C4-2B (cell line): ENCODE measurements at regions not wholly inside any gene's neighbourhood (a gene's known extent, or its start where the extent isn't known, plus 50 kb on each side); places are given as distances from the start of the nearest gene placed in this dataset.

Experiments
- H3K27ac ChIP-seq: fragments of 450-650 bp; 2 replicates; pipeline ENCODE4 v1.5.1; 2017
- ZFX ChIP-seq: fragments of 450-650 bp; IDR thresholded peaks from 2 replicates; pipeline ENCODE4 v1.6.1; 2017
- TF ChIP-seq, protein P1 (sequence below): fragments of 450-650 bp; conservative IDR thresholded peaks from 2 replicates; pipeline ENCODE4 v1.5.1; 2017; ENCODE audit warnings: mild to moderate bottlenecking

DNA sequence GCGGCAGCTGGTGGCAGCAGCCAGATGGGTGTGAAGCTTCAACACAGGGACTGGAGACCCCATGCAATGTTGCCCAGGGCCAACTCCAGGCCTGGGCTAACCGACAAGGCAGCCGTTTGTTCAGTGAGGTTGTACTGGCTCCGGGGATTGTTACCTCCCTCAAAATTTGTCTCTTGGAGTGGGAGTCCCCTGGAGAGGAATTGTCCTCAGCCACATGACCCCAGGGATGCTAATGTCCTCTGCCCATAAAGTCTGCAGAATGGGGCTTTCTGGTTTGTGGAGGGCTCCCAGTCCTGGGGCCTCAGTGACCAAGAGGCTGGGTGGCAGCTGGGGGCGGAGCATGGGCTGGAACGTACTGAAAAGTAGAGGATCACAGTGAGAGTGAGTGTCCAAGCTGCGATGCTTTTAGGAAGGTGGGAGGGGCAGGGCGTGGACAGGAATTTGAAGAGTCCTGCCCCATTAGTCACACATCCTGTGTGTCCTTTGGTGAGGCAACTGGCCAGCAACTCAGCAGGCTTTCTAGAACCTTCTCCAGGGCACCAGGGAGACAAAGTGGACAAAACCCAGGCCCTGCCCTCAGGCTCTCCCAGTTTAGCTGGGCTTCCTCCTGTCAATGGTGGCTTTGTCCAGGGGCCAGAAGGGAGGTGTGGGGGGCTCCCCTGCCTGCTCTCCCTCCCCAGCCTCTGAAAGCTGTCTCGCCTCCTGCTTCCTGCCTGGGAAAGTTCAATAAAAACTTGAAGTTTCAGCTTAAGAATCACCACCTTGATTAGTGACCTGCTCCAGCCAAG, 114.0 kb downstream of the NSG2 start:
- no peak overlapping the region for H3K27ac ChIP-seq
- TF ChIP-seq, protein P1, sequence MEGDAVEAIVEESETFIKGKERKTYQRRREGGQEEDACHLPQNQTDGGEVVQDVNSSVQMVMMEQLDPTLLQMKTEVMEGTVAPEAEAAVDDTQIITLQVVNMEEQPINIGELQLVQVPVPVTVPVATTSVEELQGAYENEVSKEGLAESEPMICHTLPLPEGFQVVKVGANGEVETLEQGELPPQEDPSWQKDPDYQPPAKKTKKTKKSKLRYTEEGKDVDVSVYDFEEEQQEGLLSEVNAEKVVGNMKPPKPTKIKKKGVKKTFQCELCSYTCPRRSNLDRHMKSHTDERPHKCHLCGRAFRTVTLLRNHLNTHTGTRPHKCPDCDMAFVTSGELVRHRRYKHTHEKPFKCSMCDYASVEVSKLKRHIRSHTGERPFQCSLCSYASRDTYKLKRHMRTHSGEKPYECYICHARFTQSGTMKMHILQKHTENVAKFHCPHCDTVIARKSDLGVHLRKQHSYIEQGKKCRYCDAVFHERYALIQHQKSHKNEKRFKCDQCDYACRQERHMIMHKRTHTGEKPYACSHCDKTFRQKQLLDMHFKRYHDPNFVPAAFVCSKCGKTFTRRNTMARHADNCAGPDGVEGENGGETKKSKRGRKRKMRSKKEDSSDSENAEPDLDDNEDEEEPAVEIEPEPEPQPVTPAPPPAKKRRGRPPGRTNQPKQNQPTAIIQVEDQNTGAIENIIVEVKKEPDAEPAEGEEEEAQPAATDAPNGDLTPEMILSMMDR, result no peak
- TF ChIP-seq ZFX, result no peak

DNA sequence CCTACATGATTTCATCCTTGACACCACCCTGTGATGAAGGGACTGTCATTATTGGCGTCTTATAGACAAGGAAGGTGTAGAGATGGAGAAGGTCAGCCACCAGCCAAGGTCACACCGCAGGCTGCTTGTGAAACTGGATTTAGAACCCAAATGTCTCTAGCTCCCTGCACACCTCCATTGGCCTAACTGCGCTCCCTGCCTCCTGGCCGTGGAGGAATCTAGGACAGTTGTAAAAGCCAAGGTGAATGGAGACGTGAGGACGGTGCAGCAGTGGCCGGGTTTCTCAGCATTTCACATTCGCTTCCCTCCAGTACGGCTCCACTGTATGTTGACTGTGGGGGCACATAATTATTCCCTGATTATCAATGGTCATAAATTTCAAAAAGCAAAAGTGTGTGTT, 119.9 kb downstream of the NSG2 start:
- TF ChIP-seq, protein P1, result no peak
- no peak for TF ChIP-seq ZFX
- no peak overlapping the region for H3K27ac ChIP-seq

DNA sequence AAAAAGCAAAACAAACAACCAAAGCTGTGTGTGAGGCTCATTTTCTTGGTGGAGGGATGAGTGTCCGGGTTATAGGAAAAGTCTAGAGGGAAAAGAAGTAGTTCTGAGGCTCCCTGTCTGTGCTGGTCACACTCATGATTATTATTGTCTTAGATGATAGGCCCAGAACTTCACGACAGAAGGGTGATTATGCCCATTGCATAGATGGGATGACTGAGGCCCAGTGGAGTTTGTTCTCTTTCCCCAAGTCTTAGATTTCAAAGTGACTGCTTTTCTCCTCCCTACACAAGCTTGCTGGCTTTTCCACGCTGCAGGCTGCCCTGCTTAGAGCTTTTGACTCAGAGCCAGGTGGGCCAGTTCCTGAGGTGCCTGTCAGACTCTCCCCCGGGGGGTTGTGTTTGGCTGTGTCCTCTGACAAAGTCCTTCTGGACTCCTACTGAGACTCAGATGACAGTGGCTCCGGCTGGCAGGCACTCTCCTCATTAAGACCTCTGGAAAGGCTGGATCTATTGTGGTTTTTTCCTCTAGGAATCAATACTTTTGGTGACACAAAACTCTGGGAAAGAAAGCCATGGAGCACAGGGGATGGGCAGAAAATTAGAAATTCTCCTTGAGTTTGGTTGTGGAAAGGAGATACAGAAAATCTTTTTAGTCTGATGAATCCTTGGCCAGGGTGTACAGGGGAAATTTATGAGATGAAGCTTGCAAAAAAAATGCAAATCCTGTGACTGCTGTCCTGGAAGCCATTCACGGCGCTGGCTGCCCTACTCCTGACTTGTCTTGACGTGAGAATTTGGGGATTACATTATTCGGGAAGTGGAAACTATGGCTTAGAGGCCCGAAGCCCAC, 120.9 kb downstream of the NSG2 start:
- TF ChIP-seq ZFX, result no peak
- TF ChIP-seq, protein P1, result no peak
- H3K27ac ChIP-seq, result no peak overlapping the region

DNA sequence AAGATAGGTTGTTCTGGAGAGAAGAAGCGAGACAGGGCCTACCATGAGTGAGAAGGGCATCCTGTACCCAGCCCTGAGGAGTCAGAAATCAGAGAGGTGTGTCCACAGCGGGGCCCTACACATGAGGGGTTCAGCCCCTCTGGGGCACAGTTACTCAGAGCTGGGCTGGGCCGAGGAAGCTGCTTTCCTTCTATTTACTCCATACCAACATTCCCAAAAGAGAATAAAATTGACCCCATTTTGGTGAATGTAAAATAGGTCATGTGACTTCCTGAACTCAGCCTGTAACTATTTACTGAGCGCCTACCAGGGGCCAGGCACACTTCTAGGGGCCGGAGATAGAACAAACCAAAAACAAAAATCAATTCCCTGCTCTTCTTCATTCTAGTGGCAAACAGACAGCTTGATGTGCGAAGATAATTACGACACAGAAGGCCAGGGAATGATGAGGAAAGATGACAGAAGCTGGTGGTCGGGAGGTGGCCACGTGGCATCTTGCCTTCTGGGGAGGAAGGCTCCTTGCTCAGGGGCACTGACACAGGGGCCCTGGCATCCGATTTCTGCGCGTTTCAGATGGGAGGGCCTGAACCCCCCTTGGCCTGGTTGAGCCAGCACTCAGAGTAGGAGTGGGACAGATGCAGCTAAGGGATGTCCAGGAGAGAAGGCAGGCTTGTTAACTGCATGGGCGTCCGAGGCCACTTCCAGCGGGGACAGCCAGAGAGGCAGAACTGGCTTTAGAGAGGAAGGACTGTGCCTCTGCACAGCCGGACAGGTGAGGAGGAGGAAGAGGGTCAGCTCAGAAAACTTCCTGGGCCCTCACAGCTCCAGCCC, 121.8 kb downstream of the NSG2 start:
- no peak for TF ChIP-seq ZFX
- TF ChIP-seq, protein P1, result no peak
- no peak overlapping the region for H3K27ac ChIP-seq

DNA sequence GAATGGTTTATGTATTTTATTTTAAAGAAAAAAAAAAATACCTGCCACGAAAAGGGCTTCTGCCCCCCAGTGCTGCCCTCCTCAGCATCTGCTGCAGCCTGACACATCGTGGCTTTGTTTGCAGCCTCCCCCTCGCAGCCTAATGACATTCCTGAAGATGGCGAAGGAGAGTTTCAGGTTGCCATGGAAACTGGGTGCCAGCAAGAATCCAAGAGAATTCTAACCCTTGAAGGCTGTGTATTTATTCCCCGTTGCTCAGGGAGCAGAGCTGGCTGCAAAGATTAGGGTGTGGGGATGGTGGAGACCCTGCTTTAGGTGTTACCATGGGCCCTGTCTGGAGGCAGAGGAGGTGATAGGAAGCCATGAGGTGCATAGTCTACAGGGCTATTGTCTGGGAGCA, 126.6 kb downstream of the NSG2 start:
- no peak overlapping the region for H3K27ac ChIP-seq
- TF ChIP-seq, protein P1, result no peak
- TF ChIP-seq ZFX, result no peak

DNA sequence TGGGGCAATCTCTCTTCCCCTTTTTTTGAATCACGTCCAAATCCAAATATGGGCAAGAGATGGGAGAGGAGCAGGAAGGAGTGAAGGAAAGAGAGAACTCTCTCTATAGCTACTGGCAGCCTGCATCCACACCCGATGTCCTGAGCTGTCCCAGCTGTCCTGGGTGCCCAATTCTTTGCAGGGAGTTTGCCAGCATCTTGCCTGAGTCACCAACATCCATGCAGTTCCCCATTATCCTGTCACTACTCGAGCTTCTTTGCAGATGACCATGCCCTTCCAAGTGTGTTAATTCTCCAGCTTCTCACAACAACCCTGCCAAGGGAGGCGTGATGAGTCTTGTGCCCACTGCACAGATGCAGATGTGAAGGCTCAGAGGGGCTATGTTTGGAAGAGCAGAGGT, 127.1 kb downstream of the NSG2 start:
- TF ChIP-seq ZFX, result no peak
- TF ChIP-seq, protein P1, result no peak
- H3K27ac ChIP-seq, result no peak overlapping the region
